GM21528 (cell line): ENCODE measurements at regions not wholly inside any gene's neighbourhood (a gene's known extent, or its start where the extent isn't known, plus 50 kb on each side); places are given as distances from the start of the nearest gene placed in this dataset.
"Not testable (repeated sequence)": the region's sequence is repeated elsewhere in the genome, so short reads cannot be mapped to it uniquely, and the experiment has no call there.

Source experiments
- ATAC-seq: cut with Tn5 transposase; IDR thresholded peaks from one replicate; pipeline ENCODE4 v1.9.1; 2021; ENCODE audit warnings: mild to moderate bottlenecking, moderate library complexity; ENCODE audit not compliant: unreplicated experiment, low FRiP score

DNA sequence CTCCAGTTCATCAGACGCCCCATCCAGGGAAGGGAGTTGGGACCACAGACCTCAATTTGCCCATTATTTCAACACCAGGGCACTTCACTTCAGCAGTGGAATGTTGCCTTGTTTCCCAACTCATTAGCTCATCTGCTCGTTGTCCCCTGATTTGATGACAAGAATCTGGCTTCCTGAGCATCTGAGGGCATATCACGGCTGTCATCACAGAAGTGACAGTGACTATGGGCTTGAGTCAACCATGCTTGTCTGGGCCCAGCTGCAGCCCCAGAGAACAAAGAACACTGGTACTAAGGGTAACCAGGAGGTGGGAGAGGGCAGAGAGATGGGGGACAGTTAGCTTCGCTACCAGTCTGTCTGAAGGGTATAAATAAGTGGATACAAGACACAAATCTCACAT is 266.0 kb upstream of the SDK2 start:
- no peak for ATAC-seq

DNA sequence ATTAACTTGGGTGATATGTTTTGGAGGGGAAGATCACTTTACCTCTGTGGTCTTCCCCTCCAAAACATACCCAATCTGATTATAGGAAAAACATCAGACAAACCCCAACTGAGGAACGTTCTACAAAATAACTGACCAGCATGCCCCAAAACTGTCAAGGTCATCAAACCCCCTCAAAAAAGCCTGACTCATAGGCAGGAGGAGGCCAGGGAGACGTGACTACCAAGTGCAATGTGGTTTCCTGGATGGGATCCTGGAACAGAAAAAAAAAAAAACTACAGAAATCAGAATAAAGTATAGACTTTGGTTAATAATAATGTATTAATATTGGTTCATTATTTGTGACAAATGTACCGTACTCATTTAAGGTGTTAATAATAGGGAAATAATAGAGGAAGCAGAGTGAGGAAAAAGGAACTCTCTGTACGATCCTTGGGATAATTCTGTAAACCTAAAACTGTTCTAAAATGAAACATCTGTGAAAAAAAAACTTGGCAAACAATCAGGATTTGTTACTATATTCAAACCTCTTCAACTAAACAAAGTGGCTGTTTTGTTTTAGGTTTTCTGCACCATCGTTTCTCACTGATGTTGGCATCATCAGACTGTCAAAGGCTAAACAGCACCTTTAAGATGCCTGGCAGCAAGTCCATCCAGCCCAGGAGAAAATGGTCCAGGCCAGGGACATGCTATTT is 266.7 kb upstream of the SDK2 start:
- no peak for ATAC-seq

DNA sequence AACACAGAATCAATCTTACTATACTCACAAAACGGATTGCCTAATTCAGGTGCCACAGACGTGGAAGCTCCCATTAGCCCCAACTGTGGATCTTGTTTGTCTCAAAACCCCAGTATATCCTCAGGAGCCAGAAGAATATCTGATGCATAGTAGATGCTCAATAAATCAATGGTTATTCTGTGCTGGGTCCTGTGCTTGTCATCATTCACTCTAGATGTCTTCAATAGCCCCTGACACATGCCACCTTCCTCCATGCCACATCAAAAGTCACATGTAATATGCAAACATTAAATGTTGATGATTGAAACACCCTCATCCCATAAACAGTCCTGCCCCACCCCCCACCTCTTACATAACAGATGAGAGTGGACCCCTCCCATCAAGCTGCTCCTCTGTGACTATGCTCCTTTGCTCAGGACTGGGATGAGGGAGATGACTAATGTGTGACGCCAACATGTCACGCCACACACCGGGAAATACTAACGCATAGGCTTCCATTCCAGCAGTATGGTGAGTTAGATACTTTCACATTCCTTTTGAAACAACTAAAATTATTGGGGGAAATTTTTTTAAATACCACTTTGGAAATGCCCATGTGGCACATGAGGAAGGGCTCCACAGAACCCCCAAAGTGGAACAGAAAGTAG is 267.6 kb upstream of the SDK2 start:
- ATAC-seq = no peak

DNA sequence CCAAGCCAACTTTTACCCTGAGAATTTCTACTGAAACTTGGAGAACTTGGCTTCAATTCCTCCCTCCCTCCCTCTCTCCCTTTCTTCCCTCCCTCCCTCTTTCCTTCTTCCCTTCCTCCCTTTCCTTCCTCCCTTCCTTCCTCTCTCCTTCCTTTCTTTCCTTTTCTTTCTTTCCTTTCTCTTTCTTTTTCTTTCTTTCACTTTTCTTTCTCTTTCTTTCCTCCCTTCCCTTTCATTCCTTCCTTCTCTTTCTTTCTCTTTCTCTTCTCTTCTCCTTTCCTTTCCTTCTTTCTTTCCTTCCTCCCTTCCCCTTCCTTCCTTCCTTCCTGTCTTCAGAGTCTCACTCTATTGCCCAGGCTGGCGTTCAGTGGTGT is 268.1 kb upstream of the SDK2 start:
- no peak for ATAC-seq

DNA sequence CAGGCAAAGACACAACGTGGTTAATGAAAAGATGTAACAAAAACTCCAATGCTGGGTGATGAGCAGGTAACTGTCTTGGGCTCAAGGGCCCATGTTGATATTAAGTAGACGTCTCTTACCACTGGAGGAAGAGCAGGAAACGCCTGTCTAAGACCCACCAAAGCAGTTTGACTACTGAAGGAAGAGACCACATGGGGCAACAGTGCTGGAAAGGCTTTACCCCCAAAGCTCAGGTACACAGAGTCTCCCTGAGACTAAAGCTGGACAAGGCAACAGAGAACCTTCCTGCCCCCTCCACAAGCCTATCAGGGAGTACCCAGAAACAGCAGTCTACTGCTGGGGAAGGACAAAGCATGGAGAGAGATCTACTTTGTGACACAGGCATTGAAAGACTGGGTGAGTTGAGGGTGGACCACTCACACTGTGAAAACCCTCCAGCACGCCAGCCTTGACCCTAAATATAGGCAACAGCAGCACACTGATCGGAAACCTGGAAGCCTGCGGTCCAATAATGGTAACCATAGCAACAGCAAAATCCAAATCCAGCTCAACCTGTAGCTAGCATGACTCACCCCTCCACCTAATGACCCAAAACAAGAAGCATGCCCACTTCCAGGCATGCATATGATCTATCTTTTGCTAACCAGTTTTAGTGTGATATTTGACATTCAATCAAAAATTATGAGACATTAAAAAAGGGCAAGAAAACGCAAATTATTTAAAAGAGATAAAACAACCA is 270.5 kb upstream of the SDK2 start:
- no peak for ATAC-seq

DNA sequence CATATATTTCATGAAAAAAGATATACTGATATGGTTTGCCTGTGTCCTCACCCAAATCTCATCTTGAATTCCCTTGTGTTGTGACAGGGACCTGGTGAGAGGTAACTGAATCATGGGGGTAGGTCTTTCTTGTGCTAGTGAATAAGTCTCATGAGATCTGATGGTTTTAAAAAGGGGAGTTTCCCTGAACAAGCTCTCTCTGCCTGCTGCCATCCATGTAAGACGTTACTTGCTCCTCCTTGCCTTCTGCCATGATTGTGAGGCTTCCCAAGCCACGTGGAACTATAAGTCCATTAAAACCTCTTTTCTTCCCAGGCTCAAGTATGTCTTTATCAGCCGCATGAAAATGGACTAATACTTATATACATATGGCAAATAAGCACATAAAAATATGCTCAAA is 274.8 kb upstream of the SDK2 start:
- not testable (repeated sequence) for ATAC-seq

DNA sequence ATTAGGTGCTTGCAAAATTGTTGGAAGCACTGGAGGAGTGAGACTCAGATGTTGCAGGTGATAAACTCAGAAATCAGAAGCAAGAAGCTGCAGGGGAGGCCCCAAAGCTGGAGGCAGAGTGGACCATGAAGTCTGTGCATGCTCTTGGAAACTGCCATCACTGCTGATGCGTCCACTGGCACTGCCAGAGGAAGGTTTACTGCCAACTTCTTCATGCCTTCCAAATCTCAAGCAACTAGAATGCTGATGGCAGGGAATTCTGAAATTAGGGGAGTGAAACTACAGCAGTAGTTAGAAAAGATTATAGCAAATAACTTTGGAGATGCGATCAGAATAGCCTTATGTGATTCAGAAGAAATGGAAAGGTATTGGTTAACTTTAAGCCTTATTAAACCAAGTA is 277.1 kb upstream of the SDK2 start:
- no peak for ATAC-seq

DNA sequence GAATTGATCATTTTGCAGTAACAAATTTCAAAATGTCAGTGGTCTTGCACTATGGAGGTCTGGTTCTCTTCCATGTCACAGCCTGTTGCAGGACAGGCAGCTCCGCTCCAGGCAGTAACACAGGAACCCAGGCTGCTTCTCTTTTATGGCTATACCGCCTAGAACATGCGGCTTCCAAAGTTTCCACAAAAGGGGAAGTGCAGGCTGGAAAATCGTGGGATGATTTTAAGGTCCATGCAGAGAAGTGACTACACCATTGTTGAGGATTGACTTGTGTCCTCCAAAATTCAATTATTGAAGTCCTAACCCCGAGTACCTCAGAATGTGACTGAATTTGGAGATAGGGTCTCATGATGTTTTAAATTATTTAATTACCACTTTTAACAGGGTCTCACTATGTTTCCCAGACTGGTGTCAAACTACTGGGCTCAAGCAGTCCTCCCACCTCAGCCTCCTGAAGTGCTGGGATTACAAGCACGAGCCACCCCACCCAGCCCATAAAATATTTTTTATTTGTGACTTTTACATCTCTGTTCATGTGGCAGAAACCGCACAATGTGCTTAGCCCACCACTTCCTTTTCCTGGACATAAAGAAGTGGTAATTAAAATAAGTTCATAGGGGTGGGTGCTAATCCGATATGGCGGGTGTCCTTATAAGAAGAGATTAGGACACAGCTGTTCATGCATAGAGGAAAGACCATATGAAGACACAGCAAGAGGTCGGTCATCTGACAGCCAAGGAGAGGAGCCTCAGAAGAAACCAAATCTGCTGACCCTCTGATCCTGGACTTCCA is 279.2 kb upstream of the RPL38 start:
- ATAC-seq = no peak

DNA sequence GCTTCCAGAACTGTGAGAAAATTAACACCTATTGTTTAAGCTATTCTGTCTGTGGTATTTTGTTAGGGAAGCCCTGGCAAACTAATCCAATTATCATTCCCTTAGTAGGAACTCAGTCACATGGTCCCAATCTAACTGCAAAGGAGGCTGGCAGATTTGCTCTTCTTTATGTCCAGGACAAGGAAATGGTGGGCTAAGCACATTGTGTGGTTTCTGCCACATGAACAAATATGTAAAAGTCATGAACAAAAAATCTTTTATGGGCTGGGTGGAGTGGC is 278.6 kb upstream of the RPL38 start:
- no peak for ATAC-seq

DNA sequence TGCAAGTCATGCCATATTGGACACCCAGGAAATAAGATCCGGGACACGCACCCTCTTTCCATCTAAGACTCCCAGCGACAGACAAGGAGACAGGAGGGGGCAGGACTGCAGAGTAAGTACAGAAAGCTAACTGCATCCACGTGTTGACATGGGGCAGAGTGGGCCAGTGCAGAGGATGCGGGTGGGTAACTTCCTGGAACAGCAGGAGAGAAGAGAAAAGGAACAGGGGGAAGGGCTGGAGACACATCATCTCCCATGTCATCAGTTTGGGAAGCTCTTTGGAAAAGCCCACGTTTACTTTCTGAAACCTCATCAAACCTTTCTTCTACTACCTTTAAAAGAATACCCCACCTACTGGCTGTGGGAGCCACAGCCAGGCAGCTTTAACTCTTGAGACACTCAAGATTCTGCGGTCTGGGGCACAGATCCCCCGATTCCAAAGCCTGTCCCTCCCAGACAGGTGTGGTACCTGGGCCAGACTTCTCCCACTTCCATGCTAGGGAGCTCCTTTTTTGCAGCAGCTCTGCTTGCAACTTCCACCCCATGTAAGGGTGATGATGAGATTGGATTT is 273.5 kb upstream of the RPL38 start:
- ATAC-seq = no peak

DNA sequence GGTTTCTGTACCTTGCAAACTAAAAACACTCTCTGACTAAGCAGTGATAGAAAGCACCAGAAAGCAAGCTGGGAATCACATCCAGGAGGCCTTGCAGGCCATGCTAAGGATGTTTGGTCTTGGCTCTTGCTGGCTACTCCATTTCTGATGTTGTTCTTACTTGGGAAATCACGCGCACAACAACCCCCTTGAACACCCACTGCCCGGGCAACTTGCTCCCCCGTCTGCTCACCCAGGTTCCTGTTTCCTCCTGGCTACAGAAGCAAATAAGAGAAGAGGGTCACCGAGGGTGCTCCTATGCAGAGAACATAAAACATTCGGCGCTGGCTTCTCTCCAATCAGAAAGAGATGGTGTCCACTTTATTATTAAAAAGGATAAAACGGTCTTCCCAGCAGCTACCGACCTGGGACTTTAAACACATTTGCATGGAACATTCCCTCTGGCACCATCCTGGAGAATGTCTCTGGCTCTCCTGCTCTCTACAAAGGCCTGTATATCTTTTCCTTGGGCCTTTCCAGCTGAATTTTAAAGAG is 271.2 kb upstream of the RPL38 start:
- no peak for ATAC-seq

DNA sequence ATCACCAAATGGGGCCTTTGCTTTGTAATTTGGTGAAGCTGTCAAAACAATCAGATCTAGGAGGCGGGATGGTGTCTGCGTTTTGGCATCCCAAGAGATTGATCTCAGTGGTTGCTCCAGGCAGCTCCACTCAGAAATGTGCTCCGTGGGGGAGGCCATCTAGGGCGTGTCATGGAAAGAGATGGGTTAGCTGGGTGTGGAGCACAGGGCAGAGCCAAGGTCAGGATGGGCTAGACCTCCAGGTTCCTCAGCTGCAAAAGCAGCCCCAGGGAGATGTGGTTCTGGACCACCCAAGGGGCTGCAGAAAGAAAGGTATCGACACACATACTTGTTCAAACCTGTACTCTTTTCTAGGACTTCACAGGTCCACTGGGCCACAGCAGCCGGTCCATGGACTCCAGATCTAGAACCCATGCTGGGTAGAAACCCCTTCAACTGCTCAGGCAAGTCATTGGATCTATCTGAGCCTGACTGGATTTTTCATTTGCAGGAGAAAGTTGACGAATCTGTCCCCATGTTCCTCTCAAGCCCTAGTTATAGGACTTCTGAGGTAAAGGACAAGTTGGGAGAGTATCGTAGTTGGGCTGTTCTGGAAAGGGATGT is 270.2 kb upstream of the RPL38 start:
- ATAC-seq = no peak

DNA sequence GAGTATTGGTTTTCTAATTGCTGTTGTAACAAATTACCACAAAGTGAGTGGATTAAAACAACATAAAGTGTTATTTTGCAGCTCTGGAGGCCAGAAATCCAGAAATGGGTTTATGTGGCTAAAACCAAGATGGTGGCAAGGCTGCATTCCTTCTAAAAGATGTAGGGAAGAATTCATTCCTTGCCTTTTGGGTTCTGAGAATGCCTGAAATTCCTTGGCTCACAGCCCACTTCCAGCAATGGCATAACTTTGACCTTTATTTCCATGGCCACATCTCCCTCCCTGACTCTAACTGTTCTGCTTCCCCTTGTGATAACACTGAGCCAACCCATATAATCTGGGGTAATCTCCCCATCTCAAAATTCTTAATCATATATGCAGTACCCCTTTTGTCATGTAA is 269.6 kb upstream of the RPL38 start:
- ATAC-seq = no peak

DNA sequence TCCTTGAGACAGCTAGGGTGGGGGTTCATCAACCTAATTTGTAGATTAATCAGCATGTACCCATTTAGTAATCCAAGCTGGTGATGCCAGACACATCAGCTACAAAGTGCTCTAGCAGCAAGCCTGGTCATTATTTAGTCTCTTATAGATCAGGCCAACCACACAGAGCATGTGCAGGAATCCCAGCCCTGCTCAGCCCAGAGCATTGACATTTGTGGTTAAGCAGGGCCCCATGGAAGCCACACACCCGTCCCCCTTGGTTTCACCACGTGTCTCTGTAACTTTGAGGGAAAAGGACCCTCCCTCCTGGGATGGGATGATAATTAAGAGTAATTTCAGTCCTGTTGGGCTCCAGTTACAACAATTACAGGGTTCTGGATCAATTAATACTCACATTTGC is 268.8 kb upstream of the RPL38 start:
- no peak for ATAC-seq

DNA sequence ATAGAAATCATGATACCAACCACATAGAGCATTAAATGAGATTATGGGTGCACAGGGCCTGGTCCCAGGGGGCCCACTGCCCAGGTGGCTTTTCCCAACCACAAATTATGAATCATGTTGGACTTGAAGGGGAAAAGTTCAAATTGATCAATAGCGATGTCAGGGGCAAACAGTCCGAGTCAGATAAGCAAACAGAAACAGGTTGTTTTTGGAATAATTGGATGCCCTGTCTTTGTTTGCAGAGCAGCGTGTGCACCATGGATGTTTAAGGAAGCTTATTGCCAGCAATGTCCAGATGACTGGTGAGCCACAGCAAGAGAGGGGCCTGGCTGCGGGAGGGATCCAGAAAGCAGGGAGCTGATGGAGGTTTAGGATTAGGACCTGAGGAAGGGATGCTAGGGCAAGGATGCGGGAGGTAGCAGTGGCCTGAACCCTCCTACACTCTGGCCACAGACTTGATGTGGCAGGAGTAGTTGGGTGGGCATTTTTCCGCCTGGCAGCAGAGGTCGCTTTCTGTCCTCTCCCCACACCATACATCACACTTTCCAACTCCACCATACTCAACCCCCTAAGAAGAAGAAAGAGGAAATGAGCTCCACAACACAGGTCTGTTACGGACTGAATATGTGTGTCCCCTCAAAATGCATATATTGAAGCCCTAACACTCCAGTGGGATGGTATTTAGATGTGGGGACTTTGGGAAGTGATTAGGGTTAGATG is 266.4 kb upstream of the RPL38 start:
- ATAC-seq = no peak

DNA sequence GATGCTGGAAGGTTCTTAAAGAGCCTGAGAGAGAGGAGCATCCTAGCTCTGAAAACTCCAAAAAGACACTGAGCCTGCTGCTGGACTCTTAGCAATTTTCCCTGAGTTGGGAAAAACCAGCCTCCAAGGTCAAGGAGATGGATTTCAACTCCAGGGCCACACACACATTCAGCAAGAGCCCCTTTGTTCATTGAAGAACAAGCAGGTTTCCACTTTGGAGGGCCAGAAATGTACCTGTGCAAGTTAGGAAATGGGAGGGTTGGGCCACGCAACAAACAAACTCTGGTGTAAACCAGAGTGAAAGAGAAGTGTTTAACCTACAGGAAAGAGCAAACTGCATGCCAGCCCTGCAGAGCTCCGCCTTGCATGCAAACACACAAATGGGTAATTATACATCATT is 264.8 kb upstream of the RPL38 start:
- ATAC-seq = no peak

DNA sequence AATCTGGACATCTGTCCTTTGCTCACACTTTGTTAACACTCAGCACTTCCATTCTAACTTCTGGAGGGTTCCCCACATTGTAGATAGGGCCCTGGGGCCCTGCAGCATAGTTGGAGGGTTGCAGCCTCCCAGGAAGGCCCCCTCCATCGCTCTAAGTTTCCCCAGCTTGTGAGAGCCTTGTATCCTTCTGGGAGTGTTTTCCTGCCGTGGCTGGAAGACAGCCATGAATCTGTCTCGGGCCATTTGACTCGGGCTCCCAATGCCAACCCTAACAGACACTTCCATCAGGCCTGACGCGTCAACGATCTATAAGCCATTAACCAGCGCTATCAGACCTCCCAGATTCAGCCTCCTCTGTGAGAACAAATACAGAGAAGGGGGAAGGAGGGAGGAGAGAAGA is 263.7 kb upstream of the RPL38 start:
- ATAC-seq = no peak

DNA sequence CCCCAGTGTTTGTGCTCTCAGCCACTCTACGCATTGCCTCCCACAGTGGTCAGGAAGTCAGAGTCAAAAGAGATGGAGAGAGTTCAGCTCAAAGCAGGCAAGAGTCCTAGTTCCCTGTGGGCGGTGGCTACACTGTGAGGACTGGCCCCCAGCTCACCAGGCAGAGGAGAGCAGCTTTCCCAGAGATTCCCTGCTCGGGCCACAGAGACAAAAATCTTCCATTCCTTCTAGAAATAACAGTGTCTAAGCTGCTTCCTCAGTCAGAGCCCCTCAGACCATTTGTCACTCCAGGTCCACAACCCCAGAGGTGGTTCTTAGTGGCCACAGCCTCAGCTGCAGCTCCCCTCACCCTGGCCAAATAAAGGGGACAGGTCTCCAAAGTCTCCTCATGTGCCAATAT is 263.0 kb upstream of the RPL38 start:
- ATAC-seq = no peak

DNA sequence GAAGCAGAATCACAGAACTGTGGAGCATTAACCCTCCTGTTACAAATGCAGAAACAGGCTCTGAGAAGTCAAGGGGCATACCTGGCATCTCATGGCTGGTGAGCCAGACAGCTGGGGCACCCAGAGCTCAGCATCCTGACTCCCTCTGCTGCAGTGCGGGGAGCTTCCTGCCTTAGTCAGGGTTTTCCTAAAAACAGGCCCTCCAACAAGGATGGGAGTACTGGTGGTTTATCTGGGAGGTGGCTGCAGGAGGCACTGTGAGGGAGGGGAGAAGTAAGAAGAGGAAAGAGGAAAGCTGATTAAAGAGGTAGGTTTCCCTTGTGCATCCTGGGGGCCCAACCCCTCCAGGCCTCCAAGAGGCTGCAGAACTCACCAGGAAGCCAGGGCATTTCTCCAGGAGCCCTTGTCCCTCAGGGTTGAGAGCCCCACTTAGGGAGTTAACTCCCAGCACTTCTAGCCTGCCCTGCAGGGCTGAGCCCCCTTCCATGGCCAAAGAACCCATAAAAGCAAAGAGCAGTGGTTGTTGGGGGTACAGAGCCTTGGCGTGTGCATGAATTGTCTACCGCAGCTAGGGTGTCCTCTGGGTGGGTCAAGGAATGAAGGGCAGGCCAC is 261.5 kb upstream of the RPL38 start:
- ATAC-seq = no peak
